Nephron progenitor cell (in vitro differentiated cells): ENCODE measurements at regions not wholly inside any gene's neighbourhood (a gene's known extent, or its start where the extent isn't known, plus 50 kb on each side); places are given as distances from the start of the nearest gene placed in this dataset.

Source experiments
- DNase-seq: peaks from one replicate; pipeline ENCODE4 v3.0.0; 2021
- H3K27ac Mint-ChIP-seq: 2 replicates; pipeline ENCODE4 v1.8.0; 2021; ENCODE audit warnings: mild to moderate bottlenecking, moderate library complexity, mixed read lengths
- H3K27me3 Mint-ChIP-seq: 2 replicates; pipeline ENCODE4 v1.8.0; 2021; ENCODE audit warnings: mild to moderate bottlenecking, low read depth, mixed read lengths; ENCODE audit not compliant: poor library complexity
- H3K36me3 Mint-ChIP-seq: 2 replicates; pipeline ENCODE4 v1.8.0; 2021; ENCODE audit warnings: low read depth, mixed read lengths
- H3K4me1 Mint-ChIP-seq: 2 replicates; pipeline ENCODE4 v1.8.0; 2021; ENCODE audit warnings: mixed read lengths
- H3K4me3 Mint-ChIP-seq: 2 replicates; pipeline ENCODE4 v1.8.0; 2021; ENCODE audit warnings: mild to moderate bottlenecking, moderate library complexity, mixed read lengths
- H3K9me3 Mint-ChIP-seq: 2 replicates; pipeline ENCODE4 v1.8.0; 2021; ENCODE audit warnings: mild to moderate bottlenecking, moderate library complexity, mixed read lengths
- TF ChIP-seq, protein P1 (sequence below): fragments of 200-600 bp; sonication (generic); IDR thresholded peaks from 2 replicates; pipeline ENCODE4 v1.5.0; 2021; ENCODE audit warnings: antibody characterized with exemption

DNA sequence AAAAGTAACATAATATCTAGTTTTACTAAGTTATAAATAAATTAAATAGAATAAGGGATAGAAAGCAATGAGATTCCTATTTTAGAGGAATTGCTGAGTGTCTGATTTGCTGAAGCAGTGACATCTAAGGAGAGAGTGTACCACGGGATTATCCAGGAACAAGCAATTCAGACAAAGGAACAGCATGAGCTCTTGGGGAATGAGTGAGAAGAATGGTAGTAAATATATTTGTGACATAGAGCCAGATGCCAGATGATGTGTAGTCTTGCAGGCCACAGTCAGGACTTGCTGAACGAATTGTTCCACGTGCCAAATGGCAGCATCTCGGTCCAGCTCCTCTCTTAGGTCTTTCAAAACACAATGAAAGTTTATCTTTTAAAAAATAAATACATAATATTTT lies 339.2 kb downstream of the TENT5A start:
- Mint-ChIP-seq H3K36me3 (no peaks in the 10 kb centered on the region), H3K27ac (no peak overlapping the region), H3K9me3 (no peaks in the 10 kb centered on the region), H3K27me3 (peaks cover 3% of the 10 kb centered on the region), H3K4me3 (no peak overlapping the region), H3K4me1 (no peaks in the 10 kb centered on the region)
- no peak for DNase-seq
- TF ChIP-seq, protein P1, sequence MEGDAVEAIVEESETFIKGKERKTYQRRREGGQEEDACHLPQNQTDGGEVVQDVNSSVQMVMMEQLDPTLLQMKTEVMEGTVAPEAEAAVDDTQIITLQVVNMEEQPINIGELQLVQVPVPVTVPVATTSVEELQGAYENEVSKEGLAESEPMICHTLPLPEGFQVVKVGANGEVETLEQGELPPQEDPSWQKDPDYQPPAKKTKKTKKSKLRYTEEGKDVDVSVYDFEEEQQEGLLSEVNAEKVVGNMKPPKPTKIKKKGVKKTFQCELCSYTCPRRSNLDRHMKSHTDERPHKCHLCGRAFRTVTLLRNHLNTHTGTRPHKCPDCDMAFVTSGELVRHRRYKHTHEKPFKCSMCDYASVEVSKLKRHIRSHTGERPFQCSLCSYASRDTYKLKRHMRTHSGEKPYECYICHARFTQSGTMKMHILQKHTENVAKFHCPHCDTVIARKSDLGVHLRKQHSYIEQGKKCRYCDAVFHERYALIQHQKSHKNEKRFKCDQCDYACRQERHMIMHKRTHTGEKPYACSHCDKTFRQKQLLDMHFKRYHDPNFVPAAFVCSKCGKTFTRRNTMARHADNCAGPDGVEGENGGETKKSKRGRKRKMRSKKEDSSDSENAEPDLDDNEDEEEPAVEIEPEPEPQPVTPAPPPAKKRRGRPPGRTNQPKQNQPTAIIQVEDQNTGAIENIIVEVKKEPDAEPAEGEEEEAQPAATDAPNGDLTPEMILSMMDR = no peak

DNA sequence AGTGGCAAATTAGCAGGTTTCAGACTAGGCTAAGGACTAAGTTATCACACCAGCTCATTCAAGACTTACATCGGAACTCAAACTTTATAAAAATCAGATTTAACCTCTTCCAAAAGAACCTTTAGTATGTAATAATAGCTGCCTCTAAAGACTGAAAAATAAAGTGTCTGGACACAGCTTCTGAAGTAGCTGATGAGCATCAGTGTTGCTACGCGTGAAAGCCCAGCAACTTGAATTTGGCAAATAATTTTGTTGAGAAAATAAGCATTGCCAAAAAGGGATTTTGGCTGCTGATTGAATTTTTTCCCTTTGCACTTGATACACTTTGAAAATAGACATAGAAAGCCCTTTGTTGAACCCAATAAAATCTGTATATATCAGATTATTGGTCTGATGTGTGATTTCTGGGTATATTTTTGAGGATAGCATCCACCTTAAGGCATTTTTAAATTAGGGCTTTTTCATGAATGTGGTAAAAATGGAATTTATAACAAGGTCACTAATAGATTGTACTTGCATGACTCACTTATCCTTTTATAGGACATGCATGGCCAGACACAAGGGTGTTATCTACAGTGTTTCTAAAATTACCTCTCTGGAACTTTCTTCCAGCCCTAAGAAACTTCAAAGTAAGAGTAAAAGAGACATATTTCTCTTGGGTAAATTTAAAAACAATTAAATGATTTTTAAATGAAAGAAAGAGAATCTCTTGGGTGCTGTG lies 350.4 kb downstream of the TENT5A start:
- Mint-ChIP-seq H3K9me3 (peaks cover 13% of the 10 kb centered on the region), H3K36me3 (no peaks in the 10 kb centered on the region), H3K27me3 (peaks cover 7% of the 10 kb centered on the region), H3K4me1 (no peaks in the 10 kb centered on the region), H3K27ac (no peak overlapping the region), H3K4me3 (no peak overlapping the region)
- TF ChIP-seq, protein P1 = no peak
- DNase-seq = no peak

DNA sequence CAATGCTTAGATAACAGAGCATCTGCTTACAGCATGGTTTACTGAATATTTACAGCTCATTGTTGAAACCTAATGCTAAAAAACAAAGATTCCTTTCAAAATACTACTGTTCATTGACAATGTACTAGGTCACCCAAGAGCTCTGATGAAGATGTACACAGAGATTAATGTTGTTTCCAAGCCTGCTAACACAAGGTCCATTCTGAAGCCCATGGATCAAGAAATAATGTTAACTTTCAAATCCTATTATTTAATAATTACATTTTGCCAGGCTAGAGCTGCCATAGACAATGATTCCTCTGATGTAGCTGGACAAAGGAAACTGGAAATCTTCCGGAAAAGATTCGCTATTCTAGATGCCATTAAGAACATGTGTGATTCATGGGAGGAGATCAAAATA lies 355.6 kb downstream of the TENT5A start:
- DNase-seq = no peak
- TF ChIP-seq, protein P1 = no peak
- H3K36me3 Mint-ChIP-seq = no peaks in the 10 kb centered on the region
- H3K27ac Mint-ChIP-seq = no peak overlapping the region
- peaks cover 29% of the 10 kb centered on the region for H3K9me3 Mint-ChIP-seq
- H3K27me3 Mint-ChIP-seq = peaks cover 9% of the 10 kb centered on the region
- no peak overlapping the region for H3K4me3 Mint-ChIP-seq
- H3K4me1 Mint-ChIP-seq = no peaks in the 10 kb centered on the region

DNA sequence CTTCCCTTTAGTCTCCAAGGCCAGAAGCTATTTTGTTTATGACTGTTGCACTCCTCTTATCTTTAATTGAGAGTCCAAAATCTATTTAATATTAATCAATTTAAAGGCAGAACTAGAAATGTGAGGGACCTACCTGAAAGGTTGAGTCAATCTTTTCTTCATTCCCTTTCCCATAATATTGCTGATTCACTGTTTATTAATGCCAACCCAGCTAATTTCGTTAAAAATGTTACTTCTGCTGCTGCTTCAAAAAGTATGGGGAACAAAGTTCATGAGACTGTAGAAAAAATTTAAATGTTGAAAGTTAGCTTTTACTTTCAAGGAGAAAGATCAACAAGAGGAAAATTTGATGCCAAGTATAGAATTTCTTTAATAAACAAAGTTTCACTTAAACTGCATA lies 365.3 kb downstream of the TENT5A start:
- no peak overlapping the region for H3K4me3 Mint-ChIP-seq
- peaks cover 10% of the 10 kb centered on the region for H3K9me3 Mint-ChIP-seq
- no peaks in the 10 kb centered on the region for H3K4me1 Mint-ChIP-seq
- H3K36me3 Mint-ChIP-seq = no peaks in the 10 kb centered on the region
- no peak overlapping the region for H3K27ac Mint-ChIP-seq
- DNase-seq = no peak
- TF ChIP-seq, protein P1 = no peak
- peaks cover 4% of the 10 kb centered on the region for H3K27me3 Mint-ChIP-seq

DNA sequence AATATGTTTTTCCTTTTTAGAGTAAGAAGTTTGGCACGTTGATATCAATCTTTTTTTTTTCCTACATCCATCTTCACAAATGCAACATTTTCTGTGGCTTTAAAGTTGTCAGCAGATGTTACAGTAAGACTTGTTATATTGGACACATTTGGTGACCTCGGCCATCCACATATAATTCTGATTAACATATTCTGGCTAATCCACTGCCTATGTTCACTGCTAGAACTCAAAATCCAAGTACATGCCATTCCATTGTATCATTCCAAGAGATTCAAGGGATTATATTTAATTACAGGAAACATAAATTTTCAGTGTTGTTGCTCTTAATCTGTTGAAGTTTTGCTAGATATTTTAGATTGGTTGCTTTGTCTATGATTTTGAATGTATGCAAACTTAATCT lies 367.6 kb downstream of the TENT5A start:
- Mint-ChIP-seq H3K36me3 (no peaks in the 10 kb centered on the region), H3K4me1 (no peaks in the 10 kb centered on the region), H3K27me3 (peaks cover 4% of the 10 kb centered on the region), H3K4me3 (no peak overlapping the region), H3K9me3 (no peaks in the 10 kb centered on the region), H3K27ac (no peak overlapping the region)
- TF ChIP-seq, protein P1 = no peak
- DNase-seq = no peak

DNA sequence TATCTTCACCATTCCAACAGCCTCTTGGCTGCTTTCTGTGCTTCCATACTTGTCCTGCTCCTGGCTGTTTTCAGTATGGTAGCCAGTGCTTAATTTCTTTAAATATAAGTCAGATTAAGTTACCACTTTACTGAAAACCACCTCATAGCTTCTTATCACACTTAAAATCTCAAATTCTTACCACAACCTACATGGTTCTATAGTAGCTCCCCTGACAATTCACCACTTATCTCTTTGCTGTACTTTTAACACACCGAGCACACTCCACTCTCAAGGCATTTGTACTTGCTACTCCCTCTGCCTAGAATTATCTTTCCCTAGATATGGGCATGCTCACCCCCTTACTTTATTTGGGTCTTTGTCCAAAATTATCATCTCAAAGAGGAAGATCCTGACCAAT lies 369.0 kb downstream of the TENT5A start:
- H3K9me3 Mint-ChIP-seq = no peaks in the 10 kb centered on the region
- H3K4me3 Mint-ChIP-seq = no peak overlapping the region
- H3K27ac Mint-ChIP-seq = no peak overlapping the region
- TF ChIP-seq, protein P1 = no peak
- H3K27me3 Mint-ChIP-seq = peaks cover 3% of the 10 kb centered on the region
- no peak for DNase-seq
- H3K36me3 Mint-ChIP-seq = no peaks in the 10 kb centered on the region
- H3K4me1 Mint-ChIP-seq = no peaks in the 10 kb centered on the region
